ENCODE measurements at regions not wholly inside any gene's neighbourhood (a gene's known extent, or its start where the extent isn't known, plus 50 kb on each side); places are given as distances from the start of the nearest gene placed in this dataset.

- no peak for TF ChIP-seq JUND (IDR thresholded peaks at IDR 0.05; ENCODE audit: borderline replicate concordance, low read depth, low read length)
- TF ChIP-seq JUND (tag; IDR thresholded peaks at IDR 0.05; ENCODE audit: borderline replicate concordance, low read depth, low read length): no peak
- TF ChIP-seq, protein P1, sequence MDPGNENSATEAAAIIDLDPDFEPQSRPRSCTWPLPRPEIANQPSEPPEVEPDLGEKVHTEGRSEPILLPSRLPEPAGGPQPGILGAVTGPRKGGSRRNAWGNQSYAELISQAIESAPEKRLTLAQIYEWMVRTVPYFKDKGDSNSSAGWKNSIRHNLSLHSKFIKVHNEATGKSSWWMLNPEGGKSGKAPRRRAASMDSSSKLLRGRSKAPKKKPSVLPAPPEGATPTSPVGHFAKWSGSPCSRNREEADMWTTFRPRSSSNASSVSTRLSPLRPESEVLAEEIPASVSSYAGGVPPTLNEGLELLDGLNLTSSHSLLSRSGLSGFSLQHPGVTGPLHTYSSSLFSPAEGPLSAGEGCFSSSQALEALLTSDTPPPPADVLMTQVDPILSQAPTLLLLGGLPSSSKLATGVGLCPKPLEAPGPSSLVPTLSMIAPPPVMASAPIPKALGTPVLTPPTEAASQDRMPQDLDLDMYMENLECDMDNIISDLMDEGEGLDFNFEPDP (CRISPR knock-in tag; IDR thresholded peaks at IDR 0.05): no peak
- TF ChIP-seq TSHZ1 (CRISPR knock-in tag; IDR thresholded peaks at IDR 0.05): no peak
- no peak for TF ChIP-seq CTCF (IDR thresholded peaks at IDR 0.05 in 2 of 3, conservative IDR thresholded peaks at IDR 0.05 in 1 of 3; ENCODE audit: insufficient read depth in 2 of 3, low read depth in 1 of 3, low read length in 3 of 3)
- no peak for TF ChIP-seq ZNF121 (CRISPR knock-in tag; conservative IDR thresholded peaks at IDR 0.05)
- TF ChIP-seq EGR1 (conservative IDR thresholded peaks at IDR 0.05): no peak
- TF ChIP-seq, protein P2, sequence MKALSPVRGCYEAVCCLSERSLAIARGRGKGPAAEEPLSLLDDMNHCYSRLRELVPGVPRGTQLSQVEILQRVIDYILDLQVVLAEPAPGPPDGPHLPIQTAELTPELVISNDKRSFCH (CRISPR knock-in tag; IDR thresholded peaks at IDR 0.05): no peak
- TF ChIP-seq, protein P2 (tag; IDR thresholded peaks at IDR 0.05): no peak
These were observed 107.0 kb downstream of the PRDM9 start for GRCh38 chr5:23614422-23614821.
